NAMALWA (cell line): ENCODE measurements at regions not wholly inside any gene's neighbourhood (a gene's known extent, or its start where the extent isn't known, plus 50 kb on each side); places are given as distances from the start of the nearest gene placed in this dataset.
"Not testable (repeated sequence)": the region's sequence is repeated elsewhere in the genome, so short reads cannot be mapped to it uniquely, and the experiment has no call there.

Experiments
- DNase-seq: peaks from one replicate; pipeline ENCODE4 v3.0.0-alpha.2; 2015; ENCODE audit warnings: low spot score

GRCh38 chr3:65303431-65303830 is 615.6 kb upstream of the ADAMTS9 start:
- DNase-seq = no peak

- DNase-seq = no peak
Measured at GRCh38 chr3:65291448-65292125, 603.8 kb upstream of the ADAMTS9 start.

- DNase-seq = no peak
Measured at GRCh38 chr3:65288776-65289175, 601.0 kb upstream of the ADAMTS9 start.

GRCh38 chr3:65285956-65286355 is 598.2 kb upstream of the ADAMTS9 start:
- no peak for DNase-seq

- DNase-seq = no peak
Measured at GRCh38 chr3:65284961-65285360, 597.2 kb upstream of the ADAMTS9 start.

GRCh38 chr3:65284546-65284945 is 596.7 kb upstream of the ADAMTS9 start:
- DNase-seq = no peak

- DNase-seq = no peak
Measured at GRCh38 chr3:65279225-65279782, 591.5 kb upstream of the ADAMTS9 start.

GRCh38 chr3:65277798-65278197 is 590.0 kb upstream of the ADAMTS9 start:
- DNase-seq = no peak

GRCh38 chr3:65276551-65276950 is 588.8 kb upstream of the ADAMTS9 start:
- no peak for DNase-seq

- DNase-seq = no peak
Measured at GRCh38 chr3:65268426-65268825, 580.6 kb upstream of the ADAMTS9 start.

GRCh38 chr3:65265942-65266590 is 578.3 kb upstream of the ADAMTS9 start:
- DNase-seq = no peak

GRCh38 chr3:65265511-65265910 is 577.7 kb upstream of the ADAMTS9 start:
- DNase-seq = no peak

- no peak for DNase-seq
Measured at GRCh38 chr3:65262548-65262947, 574.7 kb upstream of the ADAMTS9 start.

GRCh38 chr3:65259946-65260345 is 572.1 kb upstream of the ADAMTS9 start:
- no peak for DNase-seq

- DNase-seq = not testable (repeated sequence)
Measured at GRCh38 chr3:65252914-65253313, 565.1 kb upstream of the ADAMTS9 start.

GRCh38 chr3:65252266-65252665 is 564.5 kb upstream of the ADAMTS9 start:
- DNase-seq = no peak

GRCh38 chr3:65251375-65251774 is 563.6 kb upstream of the ADAMTS9 start:
- DNase-seq = no peak

- DNase-seq = no peak
Measured at GRCh38 chr3:65246561-65246960, 558.8 kb upstream of the ADAMTS9 start.

GRCh38 chr3:65245133-65246063 is 557.6 kb upstream of the ADAMTS9 start:
- no peak for DNase-seq

- no peak for DNase-seq
Measured at GRCh38 chr3:65240366-65240765, 552.6 kb upstream of the ADAMTS9 start.

GRCh38 chr3:65238652-65239051 is 550.9 kb upstream of the ADAMTS9 start:
- DNase-seq = no peak

- no peak for DNase-seq
Measured at GRCh38 chr3:65234499-65234898, 546.7 kb upstream of the ADAMTS9 start.

GRCh38 chr3:65233561-65233960 is 545.8 kb upstream of the ADAMTS9 start:
- no peak for DNase-seq
